ENCODE measurements at regions not wholly inside any gene's neighbourhood (a gene's known extent, or its start where the extent isn't known, plus 50 kb on each side); places are given as distances from the start of the nearest gene placed in this dataset.
"Not testable (repeated sequence)": the region's sequence is repeated elsewhere in the genome, so short reads cannot be mapped to it uniquely, and the experiment has no call there.

GRCh38 chr2:129408570-129408969 lies 570.9 kb upstream of the RAB6C start:
- H3K79me2 ChIP-seq (ENCODE audit: low read depth) = no peaks in the 10 kb centered on the region
- H3K4me1 ChIP-seq (replicated peaks; ENCODE audit: insufficient read depth) = no peaks in the 10 kb centered on the region
- H3K36me3 ChIP-seq (ENCODE audit: low read depth) = no peaks in the 10 kb centered on the region
- no peak for DNase-seq
- no peak overlapping the region for H3K4me2 ChIP-seq
- H4K20me1 ChIP-seq (ENCODE audit: insufficient read depth) = no peaks in the 10 kb centered on the region
- TF ChIP-seq EZH2 (IDR thresholded peaks at IDR 0.05; ENCODE audit: low read depth) = no peak
- TF ChIP-seq CTCF (conservative IDR thresholded peaks at IDR 0.05) = no peak
- no peak overlapping the region for H3K4me3 ChIP-seq
- no peaks in the 10 kb centered on the region for H3K9me2 ChIP-seq (ENCODE audit: insufficient read depth)
- ChIA-PET CTCF (no interaction called here), POLR2A (ENCODE audit: unreplicated experiment) (no interaction called here)
- H2AFZ ChIP-seq = no peak overlapping the region
- H3K9me3 ChIP-seq (ENCODE audit: insufficient read depth, low read depth) = no peaks in the 10 kb centered on the region
- intact Hi-C loops (cut with micrococcal nuclease; ENCODE audit: unreplicated experiment) = no loop called here
- no peak overlapping the region for H3K27ac ChIP-seq
- H3K27me3 ChIP-seq (ENCODE audit: insufficient read depth, low read depth) = 0 out of 2 replicates have a peak, but pooled peaks cover 3% of the 10 kb centered on the region
- no peaks in the 10 kb centered on the region for H3F3A ChIP-seq (ENCODE audit: insufficient read depth, low read depth)
- no TSS peak for BruUV-seq (replicated peaks)

GRCh38 chr2:129417041-129417440 lies 562.4 kb upstream of the RAB6C start:
- DNase-seq; H3K4me1 ChIP-seq (replicated peaks; ENCODE audit: insufficient read depth); H3K79me2 ChIP-seq (ENCODE audit: low read depth); intact Hi-C loops (cut with micrococcal nuclease; ENCODE audit: unreplicated experiment); H2AFZ ChIP-seq; H3K9me2 ChIP-seq (ENCODE audit: insufficient read depth); H3K27me3 ChIP-seq (ENCODE audit: insufficient read depth, low read depth); H4K20me1 ChIP-seq (ENCODE audit: insufficient read depth); H3K9me3 ChIP-seq (ENCODE audit: insufficient read depth, low read depth); H3K36me3 ChIP-seq (ENCODE audit: low read depth); H3K4me3 ChIP-seq; H3K4me2 ChIP-seq; H3K27ac ChIP-seq; H3F3A ChIP-seq (ENCODE audit: insufficient read depth, low read depth); BruUV-seq (replicated peaks); POLR2A ChIA-PET (ENCODE audit: unreplicated experiment); CTCF ChIA-PET: not testable (repeated sequence)

GRCh38 chr2:129422028-129422427 lies 557.4 kb upstream of the RAB6C start:
- BruUV-seq (replicated peaks) = no TSS peak
- Histone ChIP-seq H3K27ac (no peak overlapping the region), H4K20me1 (ENCODE audit: insufficient read depth) (no peaks in the 10 kb centered on the region), H3K4me1 (replicated peaks; ENCODE audit: insufficient read depth) (no peaks in the 10 kb centered on the region), H3F3A (ENCODE audit: insufficient read depth, low read depth) (no peaks in the 10 kb centered on the region), H3K9me3 (ENCODE audit: insufficient read depth, low read depth) (no peaks in the 10 kb centered on the region), H3K36me3 (ENCODE audit: low read depth) (no peaks in the 10 kb centered on the region), H3K9me2 (ENCODE audit: insufficient read depth) (no peaks in the 10 kb centered on the region), H3K27me3 (ENCODE audit: insufficient read depth, low read depth) (peaks cover 10% of the 10 kb centered on the region; the same call in 1 of the 2 replicates), H3K4me3 (no peak overlapping the region), H3K79me2 (ENCODE audit: low read depth) (no peaks in the 10 kb centered on the region), H3K4me2 (no peak overlapping the region), H2AFZ (no peak overlapping the region)
- TF ChIP-seq EZH2 (IDR thresholded peaks at IDR 0.05; ENCODE audit: low read depth) (no peak), CTCF (conservative IDR thresholded peaks at IDR 0.05) (no peak)
- POLR2A ChIA-PET (ENCODE audit: unreplicated experiment) = no interaction called here
- no peak for DNase-seq
- intact Hi-C loops (cut with micrococcal nuclease; ENCODE audit: unreplicated experiment) = no loop called here
- CTCF ChIA-PET = no interaction called here

- no peak overlapping the region for H3K27ac ChIP-seq
- H3K4me2 ChIP-seq = no peak overlapping the region
- H2AFZ ChIP-seq = no peak overlapping the region
- H3K4me3 ChIP-seq = no peak overlapping the region
- ChIA-PET POLR2A (ENCODE audit: unreplicated experiment) (no interaction called here), CTCF (no interaction called here)
- peaks cover 50% of the 10 kb centered on the region for H3K27me3 ChIP-seq (ENCODE audit: insufficient read depth, low read depth)
- no peaks in the 10 kb centered on the region for H3K36me3 ChIP-seq (ENCODE audit: low read depth)
- no peaks in the 10 kb centered on the region for H3K79me2 ChIP-seq (ENCODE audit: low read depth)
- H3F3A ChIP-seq (ENCODE audit: insufficient read depth, low read depth) = no peaks in the 10 kb centered on the region
- TF ChIP-seq CTCF (conservative IDR thresholded peaks at IDR 0.05) = no peak
- TF ChIP-seq EZH2 (IDR thresholded peaks at IDR 0.05; ENCODE audit: low read depth) = no peak
- H3K4me1 ChIP-seq (replicated peaks; ENCODE audit: insufficient read depth) = no peaks in the 10 kb centered on the region
- intact Hi-C loops (cut with micrococcal nuclease; ENCODE audit: unreplicated experiment) = no loop called here
- no peaks in the 10 kb centered on the region for H3K9me2 ChIP-seq (ENCODE audit: insufficient read depth)
- no peaks in the 10 kb centered on the region for H3K9me3 ChIP-seq (ENCODE audit: insufficient read depth, low read depth)
- H4K20me1 ChIP-seq (ENCODE audit: insufficient read depth) = no peaks in the 10 kb centered on the region
- no peak for DNase-seq
- no TSS peak for BruUV-seq (replicated peaks)
Measured at GRCh38 chr2:129428086-129428660, 551.3 kb upstream of the RAB6C start.
